ENCODE measurements at regions not wholly inside any gene's neighbourhood (a gene's known extent, or its start where the extent isn't known, plus 50 kb on each side); places are given as distances from the start of the nearest gene placed in this dataset.

GRCh38 chr14:55805250-55805649 lies 225.2 kb downstream of the KTN1 start:
- no peaks in the 10 kb centered on the region for H3K9me3 Mint-ChIP-seq
- H3K36me3 Mint-ChIP-seq (ENCODE audit: low read depth), result peaks cover 9% of the 10 kb centered on the region
- DNase-seq (ENCODE audit: low read depth, low spot score), result no peak
- H3K27ac Mint-ChIP-seq (ENCODE audit: unreplicated experiment), result no peak overlapping the region
- no peaks in the 10 kb centered on the region for H3K4me1 Mint-ChIP-seq
- no peaks in the 10 kb centered on the region for H3K27me3 Mint-ChIP-seq (ENCODE audit: low read depth)
- H3K4me3 Mint-ChIP-seq, result no peak overlapping the region
- TF ChIP-seq CTCF (conservative IDR thresholded peaks at IDR 0.05), result no peak

- DNase-seq (ENCODE audit: low read depth, low spot score), result no peak
- no peaks in the 10 kb centered on the region for H3K9me3 Mint-ChIP-seq
- no peak for TF ChIP-seq CTCF (conservative IDR thresholded peaks at IDR 0.05)
- H3K36me3 Mint-ChIP-seq (ENCODE audit: low read depth), result peaks cover 8% of the 10 kb centered on the region
- H3K4me1 Mint-ChIP-seq, result no peaks in the 10 kb centered on the region
- no peak overlapping the region for H3K27ac Mint-ChIP-seq (ENCODE audit: unreplicated experiment)
- H3K27me3 Mint-ChIP-seq (ENCODE audit: low read depth), result no peaks in the 10 kb centered on the region
- H3K4me3 Mint-ChIP-seq, result no peak overlapping the region
Measured at GRCh38 chr14:55807053-55807880, 227.3 kb downstream of the KTN1 start.

- Mint-ChIP-seq H3K27me3 (ENCODE audit: low read depth) (no peaks in the 10 kb centered on the region), H3K4me1 (no peaks in the 10 kb centered on the region), H3K4me3 (no peak overlapping the region), H3K27ac (ENCODE audit: unreplicated experiment) (no peak overlapping the region), H3K9me3 (no peaks in the 10 kb centered on the region), H3K36me3 (ENCODE audit: low read depth) (peaks cover 6% of the 10 kb centered on the region)
- no peak for DNase-seq (ENCODE audit: low read depth, low spot score)
- no peak for TF ChIP-seq CTCF (conservative IDR thresholded peaks at IDR 0.05)
Measured at GRCh38 chr14:55807881-55808379, 227.9 kb downstream of the KTN1 start.

GRCh38 chr14:55813630-55814029 lies 233.6 kb downstream of the KTN1 start:
- Mint-ChIP-seq H3K27me3 (ENCODE audit: low read depth) (no peaks in the 10 kb centered on the region), H3K4me1 (no peaks in the 10 kb centered on the region), H3K36me3 (ENCODE audit: low read depth) (peaks cover 11% of the 10 kb centered on the region), H3K27ac (ENCODE audit: unreplicated experiment) (no peak overlapping the region), H3K4me3 (no peak overlapping the region), H3K9me3 (peaks cover 7% of the 10 kb centered on the region)
- TF ChIP-seq CTCF (conservative IDR thresholded peaks at IDR 0.05), result no peak
- DNase-seq (ENCODE audit: low read depth, low spot score), result no peak

- Mint-ChIP-seq H3K4me3 (no peak overlapping the region), H3K27ac (ENCODE audit: unreplicated experiment) (no peak overlapping the region), H3K27me3 (ENCODE audit: low read depth) (no peaks in the 10 kb centered on the region), H3K9me3 (peaks cover 7% of the 10 kb centered on the region), H3K36me3 (ENCODE audit: low read depth) (peaks cover 11% of the 10 kb centered on the region), H3K4me1 (no peaks in the 10 kb centered on the region)
- no peak for DNase-seq (ENCODE audit: low read depth, low spot score)
- no peak for TF ChIP-seq CTCF (conservative IDR thresholded peaks at IDR 0.05)
Measured at GRCh38 chr14:55814064-55814463, 234.1 kb downstream of the KTN1 start.
